ENCODE measurements at regions not wholly inside any gene's neighbourhood (a gene's known extent, or its start where the extent isn't known, plus 50 kb on each side); places are given as distances from the start of the nearest gene placed in this dataset.

DNA sequence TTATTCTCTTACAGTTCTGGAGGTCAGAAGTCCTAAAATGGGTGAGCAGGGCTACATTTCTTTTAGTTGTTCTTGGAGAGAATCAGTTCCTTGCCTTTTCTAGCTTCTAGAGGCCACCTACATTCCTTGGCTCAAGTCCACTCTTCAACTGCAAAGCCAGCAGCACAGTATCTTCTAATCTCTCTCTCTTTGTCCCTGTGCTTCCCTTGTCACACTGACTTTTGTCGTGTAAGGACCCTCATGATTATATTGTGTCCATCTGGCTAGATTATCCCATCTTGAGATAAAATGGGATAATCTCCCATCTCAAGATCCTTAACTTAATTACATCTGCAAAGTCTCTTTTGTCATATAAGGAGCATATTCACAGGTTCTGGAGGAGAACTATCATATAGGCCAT is 359.0 kb downstream of the ADRA2A start:
- DNase-seq (ENCODE audit: low read depth in 2 of 3, low spot score in 2 of 3): no peak

- no peak for DNase-seq (ENCODE audit: low read depth in 2 of 3, low spot score in 2 of 3)
Measured at GRCh38 chr10:111439034-111439842, 362.4 kb downstream of the ADRA2A start.

- DNase-seq (ENCODE audit: low read depth in 2 of 3, low spot score in 2 of 3): no peak
Measured at GRCh38 chr10:111440501-111440900, 363.7 kb downstream of the ADRA2A start.

DNA sequence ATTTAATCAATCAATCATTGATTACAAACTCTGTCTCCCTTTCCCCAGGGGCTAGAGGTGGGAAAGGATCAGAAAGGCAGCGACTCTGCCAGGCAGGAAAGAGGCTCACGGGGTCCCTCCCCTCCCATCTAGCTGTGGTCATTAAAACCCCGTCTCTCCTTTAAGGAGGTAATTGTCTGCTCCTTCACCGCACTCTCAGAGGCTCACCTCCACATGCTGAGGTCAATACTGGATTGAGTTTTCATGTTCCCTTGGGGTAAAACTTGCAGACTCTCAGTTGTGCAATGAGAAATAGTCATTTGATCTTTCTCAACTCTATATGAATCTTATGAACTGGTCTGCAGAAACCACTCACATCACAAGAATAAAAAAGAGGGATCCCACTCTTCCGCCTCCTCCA is 368.8 kb downstream of the ADRA2A start:
- no peak for DNase-seq (ENCODE audit: low read depth in 2 of 3, low spot score in 2 of 3)

GRCh38 chr10:111446966-111447365 is 370.1 kb downstream of the ADRA2A start:
- DNase-seq (ENCODE audit: low read depth in 2 of 3, low spot score in 2 of 3): no peak

- no peak for DNase-seq (ENCODE audit: low read depth in 2 of 3, low spot score in 2 of 3)
Measured at GRCh38 chr10:111452153-111452552, 375.3 kb downstream of the ADRA2A start.

- DNase-seq (ENCODE audit: low read depth in 2 of 3, low spot score in 2 of 3): no peak
Measured at GRCh38 chr10:111455776-111456426, 379.1 kb downstream of the ADRA2A start.

GRCh38 chr10:111458256-111458655 is 381.4 kb downstream of the ADRA2A start:
- no peak for DNase-seq (ENCODE audit: low read depth in 2 of 3, low spot score in 2 of 3)

DNA sequence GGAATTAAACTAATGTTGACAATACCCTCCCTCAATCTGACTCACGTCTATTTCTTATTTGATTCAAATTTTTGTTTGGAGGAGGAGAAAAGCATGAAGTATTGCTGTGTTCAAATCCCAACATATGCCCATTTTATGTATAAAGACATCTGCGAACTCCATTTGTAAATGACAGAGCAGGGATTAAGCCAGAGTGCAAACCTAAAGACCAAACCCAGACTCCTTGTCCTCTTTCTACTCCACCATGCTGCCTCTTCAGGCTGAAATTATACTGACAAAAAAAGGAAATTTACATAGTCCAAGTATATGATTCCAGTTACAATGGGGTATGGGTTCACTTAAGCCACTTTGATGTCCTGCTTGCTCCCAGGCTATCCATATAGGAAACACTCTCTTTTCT is 383.1 kb downstream of the ADRA2A start:
- no peak for DNase-seq (ENCODE audit: low read depth in 2 of 3, low spot score in 2 of 3)

DNA sequence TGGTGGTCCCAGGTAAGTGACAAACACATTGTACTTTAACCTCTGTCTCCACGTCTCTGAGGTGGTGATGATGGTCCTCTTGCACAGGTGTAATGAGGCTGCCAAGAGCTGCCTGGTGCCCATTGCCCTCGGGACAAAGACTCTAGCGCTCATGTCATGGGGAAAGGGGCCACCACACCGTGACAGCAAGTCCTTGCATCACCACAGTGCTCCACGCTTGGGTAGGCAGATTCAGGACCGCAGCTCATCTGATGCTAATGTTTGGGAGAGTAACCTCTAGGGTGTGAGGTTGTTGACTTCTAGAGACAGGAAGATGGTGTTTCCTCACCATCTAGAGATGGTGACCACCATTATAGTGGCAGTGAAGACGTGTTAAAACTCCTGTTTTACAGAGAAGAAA is 395.6 kb downstream of the ADRA2A start:
- no peak for DNase-seq (ENCODE audit: low read depth in 2 of 3, low spot score in 2 of 3)

- DNase-seq (ENCODE audit: low read depth in 2 of 3, low spot score in 2 of 3): no peak
Measured at GRCh38 chr10:111473361-111473760, 396.5 kb downstream of the ADRA2A start.

DNA sequence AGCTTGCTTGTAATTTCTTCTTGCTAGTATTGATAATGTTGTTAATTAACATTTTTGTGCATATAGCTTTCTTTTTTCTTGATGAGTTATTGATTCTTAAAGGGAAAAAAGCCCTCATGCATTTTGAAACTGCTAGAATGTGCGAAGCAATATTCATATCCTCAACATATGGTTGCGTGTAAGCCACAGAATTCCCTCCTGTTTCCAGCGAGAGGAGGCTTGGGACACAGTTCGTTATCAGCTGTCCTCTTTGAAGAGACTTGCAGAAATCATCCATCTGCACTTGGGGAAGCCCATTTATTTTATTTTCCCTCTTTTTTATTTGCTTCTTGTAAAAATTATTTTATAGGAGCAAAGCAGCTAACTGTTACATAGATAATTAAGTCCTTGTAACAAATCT is 398.0 kb downstream of the ADRA2A start:
- no peak for DNase-seq (ENCODE audit: low read depth in 2 of 3, low spot score in 2 of 3)

DNA sequence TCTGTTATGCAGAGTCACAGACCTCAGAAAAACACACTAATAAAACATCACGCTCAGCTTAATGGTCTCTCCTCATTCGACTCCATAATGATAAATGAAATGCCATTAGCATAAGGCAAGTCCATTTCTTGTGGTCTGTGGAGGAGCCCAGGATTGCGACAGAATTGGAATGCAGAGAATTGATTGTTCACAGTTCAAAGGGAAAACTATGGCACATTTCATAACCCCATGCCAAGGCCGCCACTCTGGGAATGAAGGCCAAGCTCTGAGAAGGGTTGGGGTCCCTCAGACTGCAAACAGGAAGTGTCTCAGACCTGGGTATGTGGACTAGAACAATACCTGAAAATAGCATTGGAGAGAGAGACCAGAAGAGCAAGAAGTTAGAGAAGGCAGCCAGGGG is 398.9 kb downstream of the ADRA2A start:
- DNase-seq (ENCODE audit: low read depth in 2 of 3, low spot score in 2 of 3): no peak

- DNase-seq (ENCODE audit: low read depth in 2 of 3, low spot score in 2 of 3): no peak
Measured at GRCh38 chr10:111478651-111479050, 401.8 kb downstream of the ADRA2A start.

- DNase-seq (ENCODE audit: low read depth in 2 of 3, low spot score in 2 of 3): no peak
Measured at GRCh38 chr10:111479966-111480365, 403.1 kb downstream of the ADRA2A start.

- DNase-seq (ENCODE audit: low read depth in 2 of 3, low spot score in 2 of 3): no peak
Measured at GRCh38 chr10:111481261-111481826, 404.5 kb downstream of the ADRA2A start.

- DNase-seq (ENCODE audit: low read depth in 2 of 3, low spot score in 2 of 3): no peak
Measured at GRCh38 chr10:111481866-111482265, 405.0 kb downstream of the ADRA2A start.

- no peak for DNase-seq (ENCODE audit: low read depth in 2 of 3, low spot score in 2 of 3)
Measured at GRCh38 chr10:111482621-111483216, 405.9 kb downstream of the ADRA2A start.

DNA sequence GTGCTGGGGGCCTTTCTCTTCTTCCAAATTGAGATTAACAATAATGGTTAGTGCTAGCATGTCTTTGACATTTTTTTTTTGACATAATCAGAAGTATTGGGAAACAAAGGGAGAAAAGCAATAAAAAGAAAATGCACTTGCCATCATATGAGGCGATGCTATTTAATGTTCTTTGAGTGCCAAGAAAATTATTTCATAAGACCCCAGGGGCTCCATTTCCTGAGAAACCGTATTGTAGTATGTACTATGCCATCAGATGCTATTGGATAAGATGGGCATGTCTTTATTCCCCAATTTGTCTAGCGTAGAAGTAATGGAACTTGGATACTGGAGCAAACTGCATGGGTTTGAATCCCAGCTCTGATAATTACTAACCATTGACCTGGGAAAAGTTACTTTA is 408.9 kb downstream of the ADRA2A start:
- no peak for DNase-seq (ENCODE audit: low read depth in 2 of 3, low spot score in 2 of 3)

GRCh38 chr10:111486346-111486745 is 409.5 kb downstream of the ADRA2A start:
- DNase-seq (ENCODE audit: low read depth in 2 of 3, low spot score in 2 of 3): no peak

DNA sequence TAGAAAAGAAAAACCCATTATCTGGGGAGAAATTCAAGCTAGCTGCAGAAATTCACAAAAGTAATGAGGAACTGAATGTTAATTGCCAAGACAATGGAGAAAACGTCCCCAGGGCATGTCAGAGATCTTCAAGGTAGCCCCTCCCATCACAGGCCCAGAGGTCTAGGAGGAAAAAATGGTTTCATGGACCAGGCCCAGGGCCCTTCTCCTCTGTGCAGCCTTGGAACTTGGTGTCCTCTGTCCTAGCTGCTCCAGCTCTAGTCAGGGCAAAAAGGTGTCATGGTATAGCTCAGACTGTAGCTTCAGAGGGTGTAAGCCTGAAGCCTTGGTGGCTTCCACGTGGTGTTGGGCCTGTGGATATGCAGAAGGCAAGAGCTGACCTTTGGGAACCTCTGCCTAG is 411.8 kb downstream of the ADRA2A start:
- no peak for DNase-seq (ENCODE audit: low read depth in 2 of 3, low spot score in 2 of 3)

- DNase-seq (ENCODE audit: low read depth in 2 of 3, low spot score in 2 of 3): no peak
Measured at GRCh38 chr10:111491154-111491553, 414.3 kb downstream of the ADRA2A start.
